HG03378 (cell line): ENCODE measurements at regions not wholly inside any gene's neighbourhood (a gene's known extent, or its start where the extent isn't known, plus 50 kb on each side); places are given as distances from the start of the nearest gene placed in this dataset.

Experiments
- ATAC-seq: cut with Tn5 transposase; IDR thresholded peaks from one replicate; pipeline ENCODE4 v1.9.1; 2021; ENCODE audit warnings: mild to moderate bottlenecking, moderate library complexity; ENCODE audit not compliant: unreplicated experiment

DNA sequence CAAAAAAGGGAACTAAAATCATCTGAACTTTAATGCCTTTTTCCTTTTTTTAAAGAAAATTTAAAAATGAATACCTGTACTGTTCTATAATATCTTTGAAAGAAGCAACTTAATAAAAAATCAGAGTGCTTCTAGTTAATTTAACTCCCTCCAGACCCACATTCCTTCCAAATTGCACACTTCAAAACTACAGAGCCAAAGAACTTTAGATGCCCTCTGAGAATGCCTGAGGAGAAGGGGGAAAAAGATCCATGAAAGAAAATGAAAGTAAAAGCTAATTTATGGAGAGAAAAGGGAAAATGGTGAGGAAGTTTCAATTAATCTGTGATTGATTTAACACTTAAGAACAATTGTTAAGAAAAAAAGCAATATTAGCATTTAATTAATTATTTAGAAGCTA lies 1141.6 kb downstream of the IGSF11 start:
- no peak for ATAC-seq

DNA sequence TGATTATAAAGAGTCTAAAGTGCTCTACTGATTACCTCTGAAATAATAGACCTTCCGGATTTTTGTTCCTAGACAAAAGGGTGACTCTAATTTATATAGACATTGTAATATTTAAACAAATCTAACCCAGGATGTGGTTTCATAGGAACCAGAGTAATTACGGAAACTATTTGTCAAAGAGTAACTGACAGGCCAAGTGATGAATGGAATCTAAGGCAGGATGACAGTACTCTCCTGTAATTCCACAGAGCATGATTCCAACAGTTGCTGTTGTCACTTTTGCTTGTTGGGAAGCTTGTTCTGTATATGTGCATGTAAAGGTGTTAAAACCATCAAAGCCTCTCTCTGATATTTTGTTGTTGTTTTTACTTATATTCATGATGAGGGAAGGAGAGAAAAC lies 1141.0 kb downstream of the IGSF11 start:
- no peak for ATAC-seq

GRCh38 chr3:117898722-117899522 lies 1135.7 kb downstream of the IGSF11 start:
- no peak for ATAC-seq

DNA sequence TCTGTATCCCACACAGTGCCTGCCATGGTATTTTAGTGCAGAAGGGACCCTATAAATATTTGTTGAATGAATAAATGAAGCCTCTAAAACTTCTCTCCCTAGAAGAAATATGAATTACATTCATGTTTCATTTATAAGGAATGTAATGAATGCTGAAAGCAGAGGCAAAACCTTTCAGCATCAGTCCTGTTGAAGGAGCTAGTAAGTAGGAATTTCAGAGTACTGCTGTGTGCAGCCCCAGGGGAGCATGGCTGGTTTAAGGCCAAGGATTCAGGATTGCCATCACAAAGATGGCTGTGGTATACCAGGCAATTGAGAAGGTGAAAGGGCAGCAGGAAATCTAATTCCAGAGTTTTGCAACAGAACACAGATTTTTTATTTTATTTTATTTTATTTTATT lies 1131.4 kb downstream of the IGSF11 start:
- ATAC-seq = no peak

DNA sequence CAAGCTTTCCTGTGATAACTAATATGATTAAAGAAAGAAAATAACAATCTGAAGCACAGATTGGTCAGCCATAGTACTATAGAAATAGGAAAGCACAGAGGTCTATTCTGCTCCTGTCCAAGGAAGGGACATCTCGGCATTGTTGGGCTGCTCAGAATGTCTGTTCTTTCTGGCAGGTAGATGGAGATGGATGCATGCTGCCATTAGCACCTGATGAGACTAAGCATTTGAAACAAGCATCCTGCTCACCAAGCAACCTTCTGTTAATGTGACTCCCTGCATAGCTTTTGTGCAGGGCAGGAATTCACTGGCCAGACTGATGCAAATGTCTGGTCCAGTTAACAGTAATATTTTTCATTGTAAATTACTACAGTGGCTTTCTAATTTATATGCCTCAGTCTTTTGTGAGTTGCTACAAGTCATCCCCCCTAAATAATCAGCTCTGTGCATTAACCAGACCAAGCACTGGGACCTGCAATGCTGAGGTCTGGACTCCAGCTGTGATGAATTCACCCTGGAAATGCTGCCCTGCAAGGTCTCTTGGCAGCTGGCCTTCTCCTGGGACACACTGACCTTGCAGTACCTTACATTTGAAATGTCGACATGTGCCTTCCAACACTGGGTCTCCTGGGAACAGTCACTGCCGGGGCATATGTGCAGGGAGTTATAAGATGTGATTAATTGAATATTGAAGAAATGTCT lies 1123.7 kb downstream of the IGSF11 start:
- ATAC-seq = no peak

GRCh38 chr3:117912352-117912751 lies 1122.3 kb downstream of the IGSF11 start:
- ATAC-seq = no peak

GRCh38 chr3:117914540-117915100 lies 1120.0 kb downstream of the IGSF11 start:
- no peak for ATAC-seq

- ATAC-seq = no peak
Observed at GRCh38 chr3:117916839-117917238, 1117.8 kb downstream of the IGSF11 start.

DNA sequence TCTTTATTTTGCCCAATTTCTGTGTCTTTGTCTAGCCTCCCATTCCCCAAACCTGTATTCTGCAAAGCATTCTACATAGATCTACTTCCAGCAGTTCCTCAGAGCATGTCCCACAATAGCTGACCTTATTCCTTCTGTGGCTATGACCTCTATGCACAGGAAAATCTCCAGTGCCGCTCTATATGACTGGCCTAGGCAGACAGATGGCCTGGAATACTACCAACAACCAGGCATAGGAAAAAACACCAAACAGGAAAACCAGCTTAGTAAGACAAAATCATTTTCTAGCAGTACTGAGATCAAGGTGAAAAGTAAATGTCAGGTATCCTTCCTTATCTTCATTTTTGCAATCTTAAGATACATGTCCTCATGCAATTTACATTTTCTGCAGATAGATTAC lies 1115.0 kb downstream of the IGSF11 start:
- ATAC-seq = no peak

GRCh38 chr3:117920253-117920898 lies 1114.3 kb downstream of the IGSF11 start:
- ATAC-seq = no peak

DNA sequence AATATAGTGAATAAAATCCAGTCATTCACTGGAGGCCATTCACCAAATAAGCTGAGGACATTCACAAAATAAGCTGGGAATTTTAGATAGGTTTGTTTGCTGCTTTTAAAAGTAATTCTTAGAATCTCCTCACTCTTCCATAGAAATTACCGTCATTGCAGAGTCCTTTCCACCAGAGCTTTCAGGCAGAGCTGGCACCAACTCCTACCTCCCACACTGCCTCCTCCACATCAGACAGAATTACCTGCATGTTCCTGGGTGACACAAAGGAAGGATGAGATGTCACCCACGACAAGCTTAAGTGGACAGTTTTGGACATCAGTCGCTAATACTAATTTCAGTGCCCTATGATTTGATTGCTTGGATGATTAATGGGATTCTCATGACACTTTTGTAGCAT lies 1113.2 kb downstream of the IGSF11 start:
- ATAC-seq = no peak

GRCh38 chr3:117922039-117922438 lies 1112.6 kb downstream of the IGSF11 start:
- no peak for ATAC-seq

DNA sequence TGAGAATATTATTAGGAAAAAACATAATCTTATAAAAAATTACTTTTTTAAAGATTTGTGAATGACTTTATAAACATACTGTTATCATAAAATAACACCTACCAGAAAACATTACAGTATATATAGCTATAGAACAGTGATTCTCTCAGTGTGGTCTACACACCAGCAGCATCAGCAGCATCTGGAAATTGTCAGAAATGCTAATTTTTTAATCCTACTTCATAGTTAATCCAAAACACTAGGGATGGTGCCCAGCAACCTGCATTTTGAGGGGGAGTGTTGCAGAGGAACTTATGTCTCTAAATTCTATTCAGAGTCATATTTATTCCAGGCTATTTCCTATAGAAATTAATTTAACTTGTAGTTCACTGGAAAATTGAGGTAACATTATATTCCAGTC lies 1107.8 kb downstream of the IGSF11 start:
- ATAC-seq = no peak

DNA sequence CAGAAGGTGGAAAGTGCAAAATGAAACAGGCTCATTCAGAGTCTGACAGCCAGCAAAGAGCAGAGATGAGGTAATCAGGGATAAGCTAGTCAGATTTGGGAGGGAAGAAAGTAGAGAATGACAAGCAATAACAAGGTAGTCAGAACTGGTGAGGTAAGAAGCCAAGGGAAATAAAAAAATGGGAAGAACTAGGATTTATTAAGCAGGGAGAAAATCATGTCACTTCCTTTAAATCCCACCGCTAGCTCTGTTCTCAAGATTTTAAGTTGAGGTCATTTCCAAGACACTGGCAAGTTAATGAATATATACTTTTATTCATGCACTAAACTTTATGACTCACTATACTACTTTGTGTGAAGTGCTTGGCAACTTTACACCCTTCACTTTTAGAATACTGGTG lies 1106.8 kb downstream of the IGSF11 start:
- ATAC-seq = no peak

GRCh38 chr3:117928836-117929235 lies 1105.8 kb downstream of the IGSF11 start:
- no peak for ATAC-seq

DNA sequence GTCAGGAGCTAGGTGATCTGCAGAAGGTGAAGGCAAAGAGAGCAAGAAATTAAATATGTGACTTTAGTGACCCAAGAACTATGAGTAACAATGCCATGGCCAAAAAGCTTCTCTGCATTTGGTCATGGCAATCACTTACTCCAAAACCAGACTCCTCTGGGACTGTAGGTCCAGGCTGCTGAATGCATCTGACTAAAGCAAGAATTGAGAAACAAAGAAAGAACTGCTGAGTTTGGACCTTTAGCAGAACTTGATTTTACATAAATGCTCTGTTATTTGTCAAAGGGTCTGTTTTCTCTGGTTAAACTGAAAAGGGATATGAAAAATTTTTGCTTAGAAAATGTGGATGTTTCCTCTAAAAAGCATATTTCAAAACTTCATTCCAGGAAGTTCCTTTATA lies 1102.2 kb downstream of the IGSF11 start:
- ATAC-seq = no peak

- no peak for ATAC-seq
Observed at GRCh38 chr3:117936159-117936558, 1098.5 kb downstream of the IGSF11 start.

- ATAC-seq = no peak
Observed at GRCh38 chr3:117938974-117939373, 1095.7 kb downstream of the IGSF11 start.

GRCh38 chr3:117939425-117940027 lies 1095.1 kb downstream of the IGSF11 start:
- ATAC-seq = no peak

GRCh38 chr3:117941015-117941414 lies 1093.6 kb downstream of the IGSF11 start:
- ATAC-seq = no peak

GRCh38 chr3:117941756-117942155 lies 1092.9 kb downstream of the IGSF11 start:
- ATAC-seq = no peak
